ELR (cell line): ENCODE measurements at regions not wholly inside any gene's neighbourhood (a gene's known extent, or its start where the extent isn't known, plus 50 kb on each side); places are given as distances from the start of the nearest gene placed in this dataset.

Experiments used
- DNase-seq: peaks from one replicate; pipeline ENCODE4 v3.0.0-alpha.2; 2015; ENCODE audit warnings: low read depth

GRCh38 chr13:112246731-112247470 lies 129.3 kb upstream of the SPACA7 start:
- DNase-seq, result no peak

- DNase-seq, result no peak
Observed at GRCh38 chr13:112247471-112248405, 128.4 kb upstream of the SPACA7 start.

- no peak for DNase-seq
Observed at GRCh38 chr13:112248406-112248760, 127.8 kb upstream of the SPACA7 start.

- no peak for DNase-seq
Observed at GRCh38 chr13:112248862-112249592, 127.1 kb upstream of the SPACA7 start.

- DNase-seq, result no peak
Observed at GRCh38 chr13:112249644-112250610, 126.2 kb upstream of the SPACA7 start.

GRCh38 chr13:112250788-112251445 lies 125.2 kb upstream of the SPACA7 start:
- no peak for DNase-seq

- no peak for DNase-seq
Observed at GRCh38 chr13:112251930-112252585, 124.1 kb upstream of the SPACA7 start.

GRCh38 chr13:112252804-112253590 lies 123.2 kb upstream of the SPACA7 start:
- DNase-seq, result no peak

GRCh38 chr13:112253631-112254030 lies 122.5 kb upstream of the SPACA7 start:
- no peak for DNase-seq

GRCh38 chr13:112254061-112254818 lies 121.9 kb upstream of the SPACA7 start:
- no peak for DNase-seq

- no peak for DNase-seq
Observed at GRCh38 chr13:112254900-112255299, 121.3 kb upstream of the SPACA7 start.

- no peak for DNase-seq
Observed at GRCh38 chr13:112255550-112256120, 120.5 kb upstream of the SPACA7 start.

- no peak for DNase-seq
Observed at GRCh38 chr13:112256716-112257494, 119.2 kb upstream of the SPACA7 start.

- no peak for DNase-seq
Observed at GRCh38 chr13:112259511-112259910, 116.6 kb upstream of the SPACA7 start.

- no peak for DNase-seq
Observed at GRCh38 chr13:112260108-112261055, 115.8 kb upstream of the SPACA7 start.

GRCh38 chr13:112261924-112262323 lies 114.2 kb upstream of the SPACA7 start:
- no peak for DNase-seq
